Activated CD8-positive, alpha-beta memory T cell treated with anti-CD3 and anti-CD28 coated beads, Interleukin-2, amount 50 U/mL, for 48 hours (primary cell): ENCODE measurements at regions not wholly inside any gene's neighbourhood (a gene's known extent, or its start where the extent isn't known, plus 50 kb on each side); places are given as distances from the start of the nearest gene placed in this dataset.

Experiments used
- DNase-seq: peaks from one replicate; pipeline ENCODE4 v3.0.0-alpha.2; 2020

- no peak for DNase-seq
Measured at GRCh38 chr10:120385992-120386391, 71.0 kb upstream of the PLPP4 start.

DNA sequence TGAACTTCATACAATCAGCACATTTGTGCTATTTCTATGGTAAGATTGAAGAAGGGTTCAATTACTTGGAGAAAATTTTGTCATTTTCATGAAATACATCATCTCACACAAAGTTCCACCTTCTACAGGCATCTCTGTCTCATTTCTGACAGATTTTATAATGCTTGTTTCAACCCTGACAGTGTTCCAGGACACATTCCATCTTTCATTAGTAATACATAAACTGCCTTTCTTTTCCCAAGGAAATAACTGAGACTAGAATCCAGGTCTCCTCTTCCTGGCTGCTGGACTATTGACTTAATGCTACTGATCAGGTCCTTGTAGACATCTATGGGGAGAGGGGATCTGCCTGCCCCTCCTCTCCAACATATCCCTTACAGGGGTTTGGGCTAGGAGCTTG, 70.1 kb upstream of the PLPP4 start:
- no peak for DNase-seq

DNA sequence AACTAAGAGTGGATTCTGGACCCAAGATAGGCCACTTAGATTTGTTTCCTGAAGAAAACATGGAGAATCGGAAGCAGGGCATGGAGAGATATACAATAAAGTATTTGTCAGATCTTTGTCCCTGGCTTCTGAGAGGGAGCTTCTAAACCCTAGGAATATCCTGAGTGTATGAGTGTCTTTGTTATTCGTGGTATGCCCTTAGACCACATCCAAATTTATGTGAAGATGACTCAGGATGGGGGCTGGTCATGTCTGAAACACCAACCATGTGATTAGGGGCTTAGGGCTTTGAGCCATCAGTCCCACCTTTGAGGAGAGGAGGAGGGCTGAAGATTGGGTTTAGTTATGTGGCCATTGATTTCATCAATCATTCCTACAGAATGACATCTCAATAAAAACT, 69.7 kb upstream of the PLPP4 start:
- no peak for DNase-seq

GRCh38 chr10:120392245-120392644, 64.8 kb upstream of the PLPP4 start:
- no peak for DNase-seq

GRCh38 chr10:120392671-120393079, 64.4 kb upstream of the PLPP4 start:
- DNase-seq: no peak

- no peak for DNase-seq
Measured at GRCh38 chr10:120394446-120394845, 62.6 kb upstream of the PLPP4 start.

GRCh38 chr10:120396228-120396627, 60.8 kb upstream of the PLPP4 start:
- DNase-seq: no peak

GRCh38 chr10:120398180-120398579, 58.8 kb upstream of the PLPP4 start:
- DNase-seq: no peak

DNA sequence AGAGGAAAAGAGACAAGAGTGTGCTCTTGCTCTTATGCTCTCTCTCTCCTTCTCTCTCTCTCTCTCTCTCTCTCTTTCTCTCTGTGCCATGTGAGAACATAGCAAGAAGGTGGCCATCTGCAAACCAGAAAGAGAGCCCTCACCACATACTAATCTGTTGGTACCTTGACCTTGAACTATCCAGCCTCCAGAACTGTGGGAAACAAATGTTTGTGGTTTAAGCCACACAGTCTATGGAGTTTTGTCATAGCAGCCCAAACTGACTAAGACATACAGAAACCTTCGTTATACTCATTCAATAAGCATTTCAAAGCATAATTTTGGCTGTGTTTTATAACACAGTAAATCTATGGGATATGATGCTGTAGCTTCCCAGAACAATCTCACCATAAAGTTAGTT, 56.4 kb upstream of the PLPP4 start:
- no peak for DNase-seq

GRCh38 chr10:120402147-120402766, 54.8 kb upstream of the PLPP4 start:
- no peak for DNase-seq

DNA sequence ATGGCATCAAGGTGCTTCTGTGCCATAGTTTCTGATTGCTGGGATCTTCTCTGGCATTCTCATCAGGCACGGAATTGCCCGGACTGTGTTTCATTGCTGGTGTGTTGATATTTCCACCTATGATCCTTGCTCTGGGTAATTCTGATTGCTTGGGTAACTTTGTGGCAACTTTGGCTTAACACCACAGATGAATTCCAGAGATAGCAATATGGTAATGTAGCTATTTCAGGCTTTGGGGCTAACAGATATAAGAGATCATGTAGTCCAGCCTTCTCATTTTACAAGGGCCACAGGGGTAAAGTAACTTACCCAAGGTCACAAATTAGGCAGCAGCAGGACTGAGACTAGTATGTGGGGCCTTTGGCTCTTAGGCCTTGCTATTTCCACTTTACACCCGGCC, 53.9 kb upstream of the PLPP4 start:
- DNase-seq: no peak

DNA sequence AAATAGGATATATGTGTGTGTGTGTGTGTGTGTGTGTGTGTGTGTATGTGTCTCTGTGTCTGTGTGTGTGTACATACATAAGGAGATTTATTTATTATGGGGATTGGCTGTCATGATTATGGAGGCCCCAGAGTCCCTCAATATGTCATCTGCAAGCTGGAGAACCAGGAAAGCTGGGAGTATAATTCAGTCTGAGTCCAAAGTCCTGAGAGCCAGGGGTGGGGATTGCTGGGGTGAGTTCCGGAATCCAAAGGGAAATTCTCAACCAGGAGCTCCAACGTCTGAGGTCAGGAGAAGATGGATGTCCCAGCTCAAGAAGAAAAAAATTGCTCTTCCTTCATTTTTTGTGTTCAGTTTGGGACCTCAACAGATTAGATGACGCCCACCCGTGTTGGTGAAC, 50.7 kb upstream of the PLPP4 start:
- DNase-seq: no peak
